Neural cell (in vitro differentiated cells): ENCODE measurements at regions not wholly inside any gene's neighbourhood (a gene's known extent, or its start where the extent isn't known, plus 50 kb on each side); places are given as distances from the start of the nearest gene placed in this dataset.

ENCODE experiments used
- CTCF ChIP-seq: fragments of 450-650 bp; IDR thresholded peaks from 2 replicates; pipeline ENCODE4 v1.5.1; 2014; ENCODE audit warnings: antibody characterized with exemption, mild to moderate bottlenecking, moderate library complexity; ENCODE audit not compliant: poor library complexity, severe bottlenecking
- EP300 ChIP-seq: fragments of 450-650 bp; conservative IDR thresholded peaks from 2 replicates; pipeline ENCODE4 v1.6.1; 2014; ENCODE audit warnings: antibody characterized with exemption, mild to moderate bottlenecking, moderate library complexity; ENCODE audit not compliant: poor library complexity, severe bottlenecking
- EZH2 ChIP-seq: fragments of 200-600, 300-800 bp; shearing (Covaris generic), sonication (generic); IDR thresholded peaks from 2 replicates; pipeline ENCODE4 v1.6.1; 2014; ENCODE audit warnings: antibody characterized with exemption, low read length, borderline replicate concordance, mild to moderate bottlenecking; ENCODE audit not compliant: insufficient read depth, poor library complexity, severe bottlenecking
- SMC3 ChIP-seq: fragments of 450-650 bp; conservative IDR thresholded peaks from 2 replicates; pipeline ENCODE4 v1.6.1; 2014; ENCODE audit warnings: antibody characterized with exemption, mild to moderate bottlenecking, moderate library complexity; ENCODE audit not compliant: poor library complexity
- TF ChIP-seq, protein P1 (sequence below): IDR thresholded peaks from 2 replicates; pipeline ENCODE4 v1.6.1; 2012; ENCODE audit warnings: borderline replicate concordance

GRCh38 chr10:3420527-3421469 lies 248.2 kb upstream of the PITRM1 start:
- no peak for TF ChIP-seq CTCF
- TF ChIP-seq, protein P1, sequence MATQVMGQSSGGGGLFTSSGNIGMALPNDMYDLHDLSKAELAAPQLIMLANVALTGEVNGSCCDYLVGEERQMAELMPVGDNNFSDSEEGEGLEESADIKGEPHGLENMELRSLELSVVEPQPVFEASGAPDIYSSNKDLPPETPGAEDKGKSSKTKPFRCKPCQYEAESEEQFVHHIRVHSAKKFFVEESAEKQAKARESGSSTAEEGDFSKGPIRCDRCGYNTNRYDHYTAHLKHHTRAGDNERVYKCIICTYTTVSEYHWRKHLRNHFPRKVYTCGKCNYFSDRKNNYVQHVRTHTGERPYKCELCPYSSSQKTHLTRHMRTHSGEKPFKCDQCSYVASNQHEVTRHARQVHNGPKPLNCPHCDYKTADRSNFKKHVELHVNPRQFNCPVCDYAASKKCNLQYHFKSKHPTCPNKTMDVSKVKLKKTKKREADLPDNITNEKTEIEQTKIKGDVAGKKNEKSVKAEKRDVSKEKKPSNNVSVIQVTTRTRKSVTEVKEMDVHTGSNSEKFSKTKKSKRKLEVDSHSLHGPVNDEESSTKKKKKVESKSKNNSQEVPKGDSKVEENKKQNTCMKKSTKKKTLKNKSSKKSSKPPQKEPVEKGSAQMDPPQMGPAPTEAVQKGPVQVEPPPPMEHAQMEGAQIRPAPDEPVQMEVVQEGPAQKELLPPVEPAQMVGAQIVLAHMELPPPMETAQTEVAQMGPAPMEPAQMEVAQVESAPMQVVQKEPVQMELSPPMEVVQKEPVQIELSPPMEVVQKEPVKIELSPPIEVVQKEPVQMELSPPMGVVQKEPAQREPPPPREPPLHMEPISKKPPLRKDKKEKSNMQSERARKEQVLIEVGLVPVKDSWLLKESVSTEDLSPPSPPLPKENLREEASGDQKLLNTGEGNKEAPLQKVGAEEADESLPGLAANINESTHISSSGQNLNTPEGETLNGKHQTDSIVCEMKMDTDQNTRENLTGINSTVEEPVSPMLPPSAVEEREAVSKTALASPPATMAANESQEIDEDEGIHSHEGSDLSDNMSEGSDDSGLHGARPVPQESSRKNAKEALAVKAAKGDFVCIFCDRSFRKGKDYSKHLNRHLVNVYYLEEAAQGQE = no peak
- no peak for TF ChIP-seq EZH2
- TF ChIP-seq EP300 = no peak
- no peak for TF ChIP-seq SMC3
